Right renal pelvis (tissue), 4 donors: ENCODE measurements at regions not wholly inside any gene's neighbourhood (a gene's known extent, or its start where the extent isn't known, plus 50 kb on each side); places are given as distances from the start of the nearest gene placed in this dataset.
"Not testable (repeated sequence)": the region's sequence is repeated elsewhere in the genome, so short reads cannot be mapped to it uniquely, and the experiment has no call there.

Source experiments
- DNase-seq, 4 donors: peaks; one replicate each; pipeline ENCODE4 v3.0.0-alpha.2; 2013; ENCODE audit warnings: low read depth in 4 of 4, low spot score in 3 of 4, missing footprints in 1 of 4

- no peak for DNase-seq
Observed at GRCh38 chr5:174816858-174817257, 92.5 kb downstream of the MSX2 start.

GRCh38 chr5:174811438-174811837 is 87.1 kb downstream of the MSX2 start:
- DNase-seq: no peak

GRCh38 chr5:174810796-174811195 is 86.4 kb downstream of the MSX2 start:
- DNase-seq: no peak

- DNase-seq: no peak
Observed at GRCh38 chr5:174807471-174807870, 83.1 kb downstream of the MSX2 start.

- no peak for DNase-seq
Observed at GRCh38 chr5:174806729-174807128, 82.3 kb downstream of the MSX2 start.

GRCh38 chr5:174801798-174802197 is 77.4 kb downstream of the MSX2 start:
- DNase-seq: no peak

GRCh38 chr5:174800435-174800834 is 76.1 kb downstream of the MSX2 start:
- DNase-seq: no peak

GRCh38 chr5:174799121-174799520 is 74.7 kb downstream of the MSX2 start:
- no peak for DNase-seq

GRCh38 chr5:174798551-174798951 is 74.2 kb downstream of the MSX2 start:
- no peak for DNase-seq

GRCh38 chr5:174796711-174797192 is 72.4 kb downstream of the MSX2 start:
- DNase-seq: no peak

- no peak for DNase-seq
Observed at GRCh38 chr5:174794931-174795672, 70.7 kb downstream of the MSX2 start.

- peak; percentile 39 to 50 (median 43) for DNase-seq
Observed at GRCh38 chr5:174793684-174794328, 69.4 kb downstream of the MSX2 start.

GRCh38 chr5:174793076-174793475 is 68.7 kb downstream of the MSX2 start:
- no peak for DNase-seq

- not testable (repeated sequence) for DNase-seq
Observed at GRCh38 chr5:174792265-174792664, 67.9 kb downstream of the MSX2 start.

GRCh38 chr5:174790906-174791305 is 66.5 kb downstream of the MSX2 start:
- DNase-seq: no peak

- no peak for DNase-seq
Observed at GRCh38 chr5:174789596-174789995, 65.2 kb downstream of the MSX2 start.

GRCh38 chr5:174785120-174785680 is 60.8 kb downstream of the MSX2 start:
- no peak for DNase-seq
